T-cell (primary cell): ENCODE measurements at regions not wholly inside any gene's neighbourhood (a gene's known extent, or its start where the extent isn't known, plus 50 kb on each side); places are given as distances from the start of the nearest gene placed in this dataset.
"Not testable (repeated sequence)": the region's sequence is repeated elsewhere in the genome, so short reads cannot be mapped to it uniquely, and the experiment has no call there.

Experiments used
- ATAC-seq, 4 experiments: fragments of 200-7000 bp in 3 of 4; fragments of 150-1000 bp in 1 of 4; cut with Tn5 transposase; replicated peaks in 1 of 4; 1 replicate in 3 of 4; 2 replicates in 1 of 4; pipeline ENCODE4 v1.10.0; 2021; ENCODE audit warnings: moderate library complexity in 3 of 4, mild to moderate bottlenecking in 2 of 4, moderate number of reproducible peaks in 1 of 4
- CTCF ChIA-PET, 2 donors: fragments of 300-600 bp; sonication (Branson Sonifier 250); formaldehyde crosslinking; loops; one replicate each; lab custom pipeline; 2022; ENCODE audit warnings: antibody characterized with exemption in 2 of 2; lab: Charles Lee
- POLR2A ChIA-PET, 2 donors: fragments of 300-600 bp; sonication (Branson Sonifier 250); formaldehyde crosslinking; loops; one replicate each; lab custom pipeline; 2022; ENCODE audit warnings: antibody characterized with exemption in 2 of 2; lab: Charles Lee
- DNase-seq, 35 experiments: peaks; one replicate each; pipeline versions ENCODE4 v3.0.0 to v3.0.0-alpha.2; 2013 to 2023
- H3K27ac ChIP-seq: one replicate; pipeline ENCODE4 v1.5.1; 2013; ENCODE audit warnings: low read length
- H3K27me3 ChIP-seq, 2 experiments: replicated peaks in 1 of 2; 1 replicate in 1 of 2; 2 replicates in 1 of 2; pipeline versions ENCODE4 v1.6.1 to v1.7.0; 2013; ENCODE audit warnings: low read length in 1 of 2, mixed read lengths in 1 of 2; ENCODE audit not compliant: control insufficient read depth in 2 of 2, insufficient read depth in 2 of 2; ENCODE audit errors: extremely low read depth in 1 of 2
- H3K36me3 ChIP-seq, 2 donors: 1 replicate in 1 of 2; 2 replicates in 1 of 2; pipeline versions ENCODE4 v1.6.1 to v1.7.0; 2013; ENCODE audit warnings: low read length in 1 of 2; ENCODE audit not compliant: control insufficient read depth in 2 of 2, insufficient read depth in 1 of 2; ENCODE audit errors: extremely low read depth in 1 of 2
- H3K4me1 ChIP-seq, 2 experiments: 1 replicate in 1 of 2; 2 replicates in 1 of 2; pipeline versions ENCODE4 v1.6.1 to v1.7.0; 2013; ENCODE audit warnings: low read length in 2 of 2, mixed read lengths in 1 of 2; ENCODE audit not compliant: insufficient read depth in 2 of 2, control insufficient read depth in 1 of 2; ENCODE audit errors: extremely low read depth in 1 of 2
- H3K4me3 ChIP-seq, 2 donors: 1 replicate in 1 of 2; 2 replicates in 1 of 2; pipeline versions ENCODE4 v1.5.1 to v1.7.0; 2013; ENCODE audit warnings: mild to moderate bottlenecking in 2 of 2, low read length in 1 of 2, moderate library complexity in 1 of 2; ENCODE audit not compliant: control insufficient read depth in 1 of 2; ENCODE audit errors: extremely low read depth in 1 of 2
- H3K9me3 ChIP-seq: 2 replicates; pipeline ENCODE4 v1.7.0; 2013
- H3K27ac Mint-ChIP-seq, 2 donors: one replicate each; pipeline ENCODE4 v1.8.0; 2020 to 2021; ENCODE audit warnings: mild to moderate bottlenecking in 2 of 2, mixed read lengths in 2 of 2
- H3K27me3 Mint-ChIP-seq, 2 donors: one replicate each; pipeline ENCODE4 v1.8.0; 2021 to 2022; ENCODE audit warnings: mixed read lengths in 2 of 2
- H3K36me3 Mint-ChIP-seq: one replicate; pipeline ENCODE4 v1.8.0; 2021; ENCODE audit warnings: mixed read lengths
- H3K4me1 Mint-ChIP-seq, 3 donors: one replicate each; pipeline ENCODE4 v1.8.0; 2020 to 2022; ENCODE audit warnings: mixed read lengths in 3 of 3, mild to moderate bottlenecking in 1 of 3
- H3K4me3 Mint-ChIP-seq, 3 donors: one replicate each; pipeline ENCODE4 v1.8.0; 2020 to 2022; ENCODE audit warnings: mild to moderate bottlenecking in 3 of 3, mixed read lengths in 3 of 3, moderate library complexity in 3 of 3
- H3K9me3 Mint-ChIP-seq, 3 donors: one replicate each; pipeline ENCODE4 v1.8.0; 2020 to 2022; ENCODE audit warnings: mixed read lengths in 3 of 3
- WGBS: methylation state at CpG from one replicate; pipeline ENCODE4 v1.1.5; 2013; ENCODE audit warnings: missing lambda C conversion rate; ENCODE audit not compliant: insufficient coverage; 5-methylcytosine and 5-hydroxymethylcytosine counted together

DNA sequence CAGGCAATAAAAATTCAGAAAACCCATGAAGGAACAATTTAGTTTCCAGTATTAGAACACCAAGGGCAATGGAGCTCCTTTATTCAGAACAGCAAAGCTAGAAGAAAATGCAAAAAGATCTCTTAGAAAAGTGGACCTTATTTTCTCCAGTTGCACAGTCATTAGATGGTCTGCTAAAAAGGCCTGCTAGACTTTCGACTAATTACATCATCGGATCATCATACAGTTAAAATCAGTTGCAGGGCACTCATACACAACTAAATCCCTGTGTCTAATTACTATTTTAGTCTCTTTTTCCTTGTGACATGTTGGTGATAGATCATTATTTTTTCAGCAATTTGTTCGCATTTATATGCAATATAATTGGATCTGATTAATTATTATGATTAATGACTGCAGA is 425.3 kb downstream of the NR4A2 start:
- CTCF ChIA-PET, result no interaction called here
- Mint-ChIP-seq H3K4me3 (no peak overlapping the region), H3K27me3 (no peaks in the 10 kb centered on the region), H3K36me3 (no peaks in the 10 kb centered on the region), H3K9me3 (no peaks in the 10 kb centered on the region), H3K4me1 (no peaks in the 10 kb centered on the region), H3K27ac (no peak overlapping the region)
- Histone ChIP-seq H3K9me3 (no peaks in the 10 kb centered on the region), H3K4me3 (no peak overlapping the region), H3K4me1 (no peaks in the 10 kb centered on the region), H3K27me3 (no peaks in the 10 kb centered on the region), H3K27ac (no peak overlapping the region), H3K36me3 (no peaks in the 10 kb centered on the region)
- DNase-seq (no peak), ATAC-seq (no peak)
- 100% methylated on average over 1 of the region's 3 CpGs for WGBS
- POLR2A ChIA-PET, result interaction anchor here in 1 of 2 donors (0.7 kb wide), 1 partner anchor 372 kb away, joined by 3 read pairs; no protein-coding TSS in a partner anchor

DNA sequence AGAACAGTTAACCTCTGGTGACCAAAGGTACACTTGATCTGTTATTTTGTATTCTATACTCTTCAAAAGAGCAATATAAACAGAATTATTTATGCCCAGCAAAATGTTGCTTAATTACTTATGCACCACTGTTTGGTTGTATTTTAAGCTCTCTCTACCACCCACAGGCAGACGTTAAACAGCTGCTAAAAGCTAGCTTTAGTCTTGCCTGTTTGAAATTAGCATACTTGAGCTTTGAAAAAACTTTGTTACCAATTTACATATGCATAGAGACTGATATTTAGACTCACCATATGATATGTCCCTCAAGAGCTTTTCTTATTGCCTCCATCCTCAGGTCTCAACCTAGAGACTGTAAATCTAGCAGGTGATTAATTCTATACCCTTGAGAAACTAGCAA is 426.9 kb downstream of the NR4A2 start:
- no peak for ATAC-seq
- POLR2A ChIA-PET, result interaction anchor here in 1 of 2 donors (0.8 kb wide), 1 partner anchor 310 kb away, joined by 3 read pairs; no protein-coding TSS in a partner anchor
- 33% methylated on average over 1 of the region's 1 CpG for WGBS

DNA sequence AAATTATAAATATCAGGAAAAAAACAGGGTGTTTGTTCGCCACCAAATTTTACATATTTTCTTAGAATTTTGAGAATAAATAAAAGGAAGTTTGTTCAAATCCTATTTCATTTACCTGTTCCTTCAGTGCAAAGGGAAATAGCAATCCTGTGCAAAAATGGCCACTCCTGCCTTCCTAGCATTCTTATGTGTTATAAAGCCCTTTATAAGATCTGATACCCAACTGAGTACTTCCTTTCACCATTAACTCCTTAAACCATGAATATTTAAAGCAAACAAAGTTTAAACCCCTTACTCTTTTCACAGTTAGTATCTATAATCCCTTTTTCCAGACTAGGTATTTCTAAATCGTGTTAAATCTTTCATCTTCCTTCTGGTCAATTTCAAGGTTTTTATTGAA is 427.8 kb downstream of the NR4A2 start:
- no peak overlapping the region for H3K4me3 ChIP-seq
- no peaks in the 10 kb centered on the region for H3K4me1 Mint-ChIP-seq
- no peaks in the 10 kb centered on the region for H3K9me3 ChIP-seq
- H3K36me3 Mint-ChIP-seq, result no peaks in the 10 kb centered on the region
- no CpG with 5 or more reads among the region's 2 CpGs for WGBS
- H3K36me3 ChIP-seq, result no peaks in the 10 kb centered on the region
- ChIA-PET POLR2A (no interaction called here), CTCF (no interaction called here)
- no peaks in the 10 kb centered on the region for H3K4me1 ChIP-seq
- DNase-seq (no peak), ATAC-seq (no peak)
- H3K27ac Mint-ChIP-seq, result no peak overlapping the region
- no peaks in the 10 kb centered on the region for H3K9me3 Mint-ChIP-seq
- H3K27ac ChIP-seq, result no peak overlapping the region
- H3K27me3 Mint-ChIP-seq, result no peaks in the 10 kb centered on the region
- no peaks in the 10 kb centered on the region for H3K27me3 ChIP-seq
- H3K4me3 Mint-ChIP-seq, result no peak overlapping the region

More for the DNA sequence above, 426.9 kb downstream of the NR4A2 start:
- H3K36me3 ChIP-seq, result no peaks in the 10 kb centered on the region
- Mint-ChIP-seq H3K4me3 (no peak overlapping the region), H3K9me3 (no peaks in the 10 kb centered on the region), H3K36me3 (no peaks in the 10 kb centered on the region), H3K4me1 (no peaks in the 10 kb centered on the region), H3K27me3 (no peaks in the 10 kb centered on the region), H3K27ac (no peak overlapping the region)
- no peaks in the 10 kb centered on the region for H3K9me3 ChIP-seq
- no peak overlapping the region for H3K4me3 ChIP-seq
- H3K4me1 ChIP-seq, result no peaks in the 10 kb centered on the region
- CTCF ChIA-PET, result no interaction called here
- DNase-seq, result no peak
- no peak overlapping the region for H3K27ac ChIP-seq
- H3K27me3 ChIP-seq, result no peaks in the 10 kb centered on the region

DNA sequence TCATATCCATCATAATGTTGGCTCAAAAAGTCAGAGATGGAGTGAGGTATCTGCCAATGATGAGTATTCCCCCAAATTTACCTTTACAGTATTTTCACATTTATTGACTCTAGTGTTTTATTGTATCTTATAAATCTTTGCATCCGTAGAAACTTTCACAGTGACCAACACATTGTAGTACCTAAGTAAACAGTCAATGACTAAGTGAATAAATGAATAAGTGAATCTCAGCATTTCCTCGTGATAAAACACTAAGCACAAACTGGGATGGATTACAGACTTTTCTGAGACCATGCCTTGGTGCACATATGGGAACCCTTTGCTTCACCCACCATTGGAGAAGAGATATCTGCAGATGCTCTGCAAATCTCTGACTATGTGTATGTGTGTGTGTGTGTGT is 429.9 kb downstream of the NR4A2 start:
- ChIA-PET CTCF (no interaction called here), POLR2A (no interaction called here)
- Mint-ChIP-seq H3K4me3 (no peak overlapping the region), H3K4me1 (no peaks in the 10 kb centered on the region), H3K27me3 (no peaks in the 10 kb centered on the region), H3K36me3 (no peaks in the 10 kb centered on the region), H3K27ac (no peak overlapping the region), H3K9me3 (peaks cover 0 to under 1% (median 0%) of the 10 kb centered on the region in 3 donors)
- H3K9me3 ChIP-seq, result no peaks in the 10 kb centered on the region
- no peaks in the 10 kb centered on the region for H3K4me1 ChIP-seq
- H3K4me3 ChIP-seq, result no peak overlapping the region
- DNase-seq (no peak), ATAC-seq (no peak)
- no peaks in the 10 kb centered on the region for H3K27me3 ChIP-seq
- no peaks in the 10 kb centered on the region for H3K36me3 ChIP-seq
- no CpG with 5 or more reads among the region's 2 CpGs for WGBS
- H3K27ac ChIP-seq, result no peak overlapping the region

DNA sequence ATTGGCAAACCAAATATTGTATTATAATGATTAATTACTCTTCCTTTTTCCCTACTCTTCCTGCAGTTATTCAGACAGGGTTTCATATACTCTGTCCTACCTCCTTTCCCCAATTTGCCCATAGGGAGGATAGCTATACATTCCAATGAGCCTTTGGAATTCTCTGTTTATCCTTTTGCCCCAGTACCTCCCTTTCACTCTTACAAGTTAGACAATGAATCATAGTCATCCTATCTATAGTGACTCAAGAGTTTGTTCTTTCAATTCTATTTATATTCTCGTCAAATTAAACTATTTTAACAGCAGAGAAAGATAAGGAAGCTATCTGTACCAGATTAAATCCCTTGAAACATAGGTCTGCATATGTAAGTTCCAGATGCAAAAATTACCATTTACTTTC is 437.5 kb downstream of the NR4A2 start:
- Mint-ChIP-seq H3K4me3 (no peak overlapping the region), H3K36me3 (no peaks in the 10 kb centered on the region), H3K27me3 (no peaks in the 10 kb centered on the region), H3K27ac (no peak overlapping the region), H3K9me3 (peaks cover 0 to 16% (median 7%) of the 10 kb centered on the region in 3 donors), H3K4me1 (no peaks in the 10 kb centered on the region)
- H3K36me3 ChIP-seq, result no peaks in the 10 kb centered on the region
- WGBS, result no CpG with 5 or more reads among the region's 1 CpG
- ChIA-PET POLR2A (no interaction called here), CTCF (no interaction called here)
- H3K27me3 ChIP-seq, result no peaks in the 10 kb centered on the region
- ATAC-seq (no peak), DNase-seq (no peak)
- H3K4me3 ChIP-seq, result no peak overlapping the region
- no peak overlapping the region for H3K27ac ChIP-seq
- no peaks in the 10 kb centered on the region for H3K9me3 ChIP-seq
- H3K4me1 ChIP-seq, result no peaks in the 10 kb centered on the region

DNA sequence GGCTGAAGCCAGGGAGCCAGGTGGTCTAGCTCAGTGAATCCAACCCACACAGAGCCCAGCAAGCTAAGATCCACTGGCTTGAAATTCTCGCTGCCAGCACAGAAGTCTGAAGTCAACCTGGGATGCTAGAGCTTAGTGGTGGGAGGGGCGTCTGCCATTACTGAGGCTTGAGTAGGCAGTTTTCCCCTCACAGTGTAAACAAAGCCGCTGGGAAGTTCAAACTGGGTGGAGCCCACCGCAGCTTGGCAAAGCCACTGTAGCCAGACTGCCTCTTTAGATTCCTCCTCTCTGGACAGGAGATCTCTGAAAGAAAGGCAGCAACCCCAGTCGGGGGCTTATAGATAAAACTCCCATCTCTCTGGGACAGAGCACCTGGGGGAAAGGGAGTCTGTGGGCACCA is 452.1 kb downstream of the NR4A2 start:
- DNase-seq, H3K27me3 Mint-ChIP-seq, CTCF ChIA-PET, H3K36me3 ChIP-seq, H3K4me3 Mint-ChIP-seq, H3K4me3 ChIP-seq, ATAC-seq, H3K27ac ChIP-seq, H3K4me1 Mint-ChIP-seq, POLR2A ChIA-PET, H3K4me1 ChIP-seq, H3K27me3 ChIP-seq, H3K9me3 ChIP-seq, H3K27ac Mint-ChIP-seq, H3K36me3 Mint-ChIP-seq: not testable (repeated sequence)
- H3K9me3 Mint-ChIP-seq, result peaks cover 33 to 42% (median 36%) of the 10 kb centered on the region in 3 donors
- 67% methylated on average over 1 of the region's 5 CpGs for WGBS

DNA sequence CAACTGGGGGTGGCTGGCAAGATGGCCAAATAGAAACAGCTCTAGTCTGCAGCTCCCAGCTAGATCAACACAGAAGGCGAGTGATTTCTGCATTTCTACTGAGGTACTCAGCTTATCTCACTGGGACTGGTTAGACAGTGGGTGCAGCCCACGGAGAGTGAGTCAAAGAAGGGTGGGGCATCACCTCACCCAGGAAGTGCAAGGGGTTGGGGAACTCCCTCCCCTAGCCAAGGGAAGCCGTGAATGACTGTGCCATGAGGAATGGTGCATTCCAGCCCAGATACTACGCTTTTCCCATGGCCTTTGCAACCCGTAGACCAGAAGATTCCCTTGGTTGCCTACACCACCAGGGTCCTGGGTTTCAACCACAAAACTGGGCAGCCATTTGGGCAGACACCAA is 452.6 kb downstream of the NR4A2 start:
- WGBS, result 72% methylated on average over 4 of the region's 5 CpGs
- H3K27me3 Mint-ChIP-seq, H3K4me3 ChIP-seq, H3K4me3 Mint-ChIP-seq, H3K27me3 ChIP-seq, H3K4me1 Mint-ChIP-seq, H3K27ac ChIP-seq, DNase-seq, CTCF ChIA-PET, H3K36me3 Mint-ChIP-seq, H3K27ac Mint-ChIP-seq, POLR2A ChIA-PET, H3K4me1 ChIP-seq, H3K36me3 ChIP-seq, H3K9me3 ChIP-seq, ATAC-seq: not testable (repeated sequence)
- peaks cover 32 to 42% (median 33%) of the 10 kb centered on the region in 3 donors for H3K9me3 Mint-ChIP-seq
